CD4-positive, alpha-beta T cell (primary cell): ENCODE measurements at regions not wholly inside any gene's neighbourhood (a gene's known extent, or its start where the extent isn't known, plus 50 kb on each side); places are given as distances from the start of the nearest gene placed in this dataset.

Source experiments
- ATAC-seq: fragments of 200-7000 bp; cut with Tn5 transposase; one replicate; pipeline ENCODE4 v1.10.0; 2022; ENCODE audit warnings: mild to moderate bottlenecking; ENCODE audit not compliant: poor library complexity
- CTCF ChIA-PET: fragments of 350-600 bp; sonication (Branson Sonifier 250); formaldehyde crosslinking; loops from one replicate; lab custom pipeline; 2021; ENCODE audit warnings: antibody characterized with exemption, inconsistent platforms; lab: Charles Lee
- POLR2A ChIA-PET: fragments of 350-600 bp; sonication (Branson Sonifier 250); formaldehyde crosslinking; loops from one replicate; lab custom pipeline; 2021; ENCODE audit warnings: antibody characterized with exemption, inconsistent platforms; lab: Charles Lee
- DNase-seq, 14 experiments: peaks; one replicate each; pipeline ENCODE4 v3.0.0-alpha.2; 2013 to 2020; ENCODE audit warnings: mixed read lengths in 2 of 14
- H3K27ac ChIP-seq, 2 donors: one replicate each; pipeline versions ENCODE4 v1.5.1 to v1.7.0; 2013; ENCODE audit warnings: low read length in 2 of 2, low read depth in 1 of 2, mild to moderate bottlenecking in 1 of 2
- H3K27me3 ChIP-seq, 2 experiments: 1 replicate in 1 of 2; 2 replicates in 1 of 2; pipeline versions ENCODE4 v1.6.1 to v1.7.0; 2013; ENCODE audit warnings: low read length in 2 of 2, control low read depth in 1 of 2, mild to moderate bottlenecking in 1 of 2, moderate library complexity in 1 of 2; ENCODE audit not compliant: insufficient read depth in 2 of 2, control insufficient read depth in 1 of 2
- H3K36me3 ChIP-seq: one replicate; pipeline ENCODE4 v1.6.1; 2013; ENCODE audit warnings: low read length, control low read depth; ENCODE audit not compliant: insufficient read depth
- H3K4me1 ChIP-seq: one replicate; pipeline ENCODE4 v1.6.1; 2013; ENCODE audit warnings: low read length, control low read depth; ENCODE audit not compliant: insufficient read depth
- H3K4me3 ChIP-seq: one replicate; pipeline ENCODE4 v1.5.1; 2013; ENCODE audit warnings: mild to moderate bottlenecking, low read length, moderate library complexity
- H3K9me3 ChIP-seq, 2 experiments: 1 replicate in 1 of 2; 2 replicates in 1 of 2; pipeline versions ENCODE4 v1.6.1 to v1.7.0; 2013; ENCODE audit warnings: low read length in 2 of 2, mild to moderate bottlenecking in 2 of 2, control low read depth in 1 of 2, moderate library complexity in 1 of 2; ENCODE audit not compliant: control insufficient read depth in 1 of 2, insufficient read depth in 1 of 2
- H3K27ac Mint-ChIP-seq: one replicate; pipeline ENCODE4 v1.8.0; 2020; ENCODE audit warnings: mixed read lengths
- H3K27me3 Mint-ChIP-seq: one replicate; pipeline ENCODE4 v1.8.0; 2021; ENCODE audit warnings: mixed read lengths
- H3K36me3 Mint-ChIP-seq: one replicate; pipeline ENCODE4 v1.8.0; 2021; ENCODE audit warnings: low read depth, mixed read lengths
- H3K4me1 Mint-ChIP-seq: one replicate; pipeline ENCODE4 v1.8.0; 2021; ENCODE audit warnings: low read depth, mixed read lengths
- H3K4me3 Mint-ChIP-seq: one replicate; pipeline ENCODE4 v1.8.0; 2020; ENCODE audit warnings: mild to moderate bottlenecking, mixed read lengths
- H3K9me3 Mint-ChIP-seq: one replicate; pipeline ENCODE4 v1.8.0; 2020; ENCODE audit warnings: mixed read lengths
- intact Hi-C, 2 experiments: fragments of 100-400 bp; cut with DNase I in 1 of 2; cut with micrococcal nuclease in 1 of 2; formaldehyde crosslinking; loops; one replicate each; pipeline versions ENCODE4 v1.15.1 to v1.9.0; 2023 to 2025; cut with DNase I, micrococcal nuclease
- TF ChIP-seq, protein P1 (sequence below): fragments of 200-600 bp; IDR thresholded peaks from one replicate; pipeline ENCODE4 v1.8.0; 2022; ENCODE audit warnings: antibody characterized with exemption, mild to moderate bottlenecking

DNA sequence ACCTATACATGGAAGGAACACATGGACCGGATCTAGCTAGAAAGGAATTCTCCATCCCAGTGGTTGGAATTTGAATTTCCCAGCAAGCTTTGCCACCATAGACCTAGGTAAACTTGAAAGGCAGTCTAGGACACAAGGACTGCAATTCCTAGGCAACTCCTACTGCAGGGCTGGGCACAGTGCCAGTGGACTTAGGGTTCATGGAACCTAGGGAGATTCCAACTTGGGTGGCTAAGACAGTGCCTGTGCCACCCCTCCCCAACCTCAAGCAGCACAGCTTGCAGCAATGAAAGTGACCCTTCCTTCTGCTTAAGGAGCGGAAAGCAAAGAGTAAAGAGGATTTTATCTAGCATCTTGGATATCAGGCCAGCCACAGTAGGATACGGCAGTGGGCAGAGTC is 663.3 kb downstream of the ELAVL2 start:
- H3K36me3 Mint-ChIP-seq = no peaks in the 10 kb centered on the region
- no peak overlapping the region for H3K4me3 Mint-ChIP-seq
- no peaks in the 10 kb centered on the region for H3K27me3 Mint-ChIP-seq
- ATAC-seq (no peak), DNase-seq (no peak)
- intact Hi-C loops = no loop called here
- H3K9me3 ChIP-seq = peaks cover 0 to 13% of the 10 kb centered on the region in 2 experiments
- no peak overlapping the region for H3K27ac Mint-ChIP-seq
- H3K4me1 Mint-ChIP-seq = no peaks in the 10 kb centered on the region
- H3K4me3 ChIP-seq = no peak overlapping the region
- H3K27me3 ChIP-seq = no peaks in the 10 kb centered on the region
- H3K4me1 ChIP-seq = no peaks in the 10 kb centered on the region
- H3K9me3 Mint-ChIP-seq = peaks cover 28% of the 10 kb centered on the region
- H3K27ac ChIP-seq = no peak overlapping the region
- CTCF ChIA-PET = no interaction called here
- H3K36me3 ChIP-seq = no peaks in the 10 kb centered on the region
- TF ChIP-seq, protein P1, sequence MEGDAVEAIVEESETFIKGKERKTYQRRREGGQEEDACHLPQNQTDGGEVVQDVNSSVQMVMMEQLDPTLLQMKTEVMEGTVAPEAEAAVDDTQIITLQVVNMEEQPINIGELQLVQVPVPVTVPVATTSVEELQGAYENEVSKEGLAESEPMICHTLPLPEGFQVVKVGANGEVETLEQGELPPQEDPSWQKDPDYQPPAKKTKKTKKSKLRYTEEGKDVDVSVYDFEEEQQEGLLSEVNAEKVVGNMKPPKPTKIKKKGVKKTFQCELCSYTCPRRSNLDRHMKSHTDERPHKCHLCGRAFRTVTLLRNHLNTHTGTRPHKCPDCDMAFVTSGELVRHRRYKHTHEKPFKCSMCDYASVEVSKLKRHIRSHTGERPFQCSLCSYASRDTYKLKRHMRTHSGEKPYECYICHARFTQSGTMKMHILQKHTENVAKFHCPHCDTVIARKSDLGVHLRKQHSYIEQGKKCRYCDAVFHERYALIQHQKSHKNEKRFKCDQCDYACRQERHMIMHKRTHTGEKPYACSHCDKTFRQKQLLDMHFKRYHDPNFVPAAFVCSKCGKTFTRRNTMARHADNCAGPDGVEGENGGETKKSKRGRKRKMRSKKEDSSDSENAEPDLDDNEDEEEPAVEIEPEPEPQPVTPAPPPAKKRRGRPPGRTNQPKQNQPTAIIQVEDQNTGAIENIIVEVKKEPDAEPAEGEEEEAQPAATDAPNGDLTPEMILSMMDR = no peak
- POLR2A ChIA-PET = no interaction called here

DNA sequence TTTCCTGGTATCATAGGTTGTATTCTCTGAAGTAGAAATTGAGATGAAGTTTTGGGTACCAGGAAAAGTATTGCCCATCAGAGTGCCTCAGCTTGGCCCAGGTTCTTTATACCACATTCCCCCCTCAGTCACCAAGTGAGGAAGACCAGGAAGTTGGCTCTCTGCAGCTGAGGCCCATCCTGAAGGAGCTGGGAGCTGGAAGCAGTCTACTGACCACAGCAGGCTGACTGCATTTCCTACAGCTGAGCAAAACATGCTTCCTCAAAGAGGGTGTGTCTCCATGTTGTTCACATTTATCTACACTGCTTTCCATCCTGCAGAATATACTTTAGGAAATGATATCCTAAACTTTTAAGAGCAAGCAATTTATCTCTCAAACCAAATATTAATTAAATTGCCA is 654.6 kb downstream of the ELAVL2 start:
- no peak for DNase-seq
- no peaks in the 10 kb centered on the region for H3K36me3 Mint-ChIP-seq
- peaks cover 0 to 9% of the 10 kb centered on the region in 2 experiments for H3K9me3 ChIP-seq
- H3K36me3 ChIP-seq = no peaks in the 10 kb centered on the region
- H3K4me3 ChIP-seq = no peak overlapping the region
- peaks cover 19% of the 10 kb centered on the region for H3K9me3 Mint-ChIP-seq
- no peak overlapping the region for H3K27ac Mint-ChIP-seq
- intact Hi-C loops = no loop called here
- no peak for ATAC-seq
- no peaks in the 10 kb centered on the region for H3K4me1 ChIP-seq
- H3K27me3 ChIP-seq = no peaks in the 10 kb centered on the region
- POLR2A ChIA-PET = no interaction called here
- H3K27me3 Mint-ChIP-seq = no peaks in the 10 kb centered on the region
- H3K4me3 Mint-ChIP-seq = no peak overlapping the region
- CTCF ChIA-PET = no interaction called here
- TF ChIP-seq, protein P1 = no peak
- no peaks in the 10 kb centered on the region for H3K4me1 Mint-ChIP-seq
- H3K27ac ChIP-seq = no peak overlapping the region

DNA sequence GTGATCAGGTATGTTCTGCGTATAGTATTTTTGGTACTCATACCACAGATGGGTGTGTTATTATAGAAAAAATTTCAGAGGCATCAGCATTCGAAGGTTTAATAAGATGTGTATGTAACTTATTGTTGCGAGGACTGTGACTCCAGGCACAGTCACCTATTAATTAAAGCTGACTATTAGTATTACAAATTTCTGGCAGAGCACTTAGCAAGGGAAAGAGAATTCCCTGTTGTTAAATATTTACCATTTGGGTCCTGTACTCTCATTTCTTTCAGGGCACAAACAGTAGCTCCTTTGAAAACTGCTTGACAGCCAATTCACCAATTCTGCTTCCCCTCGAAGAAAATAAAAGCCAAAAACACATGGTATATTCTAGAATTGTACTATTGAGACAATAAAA is 653.8 kb downstream of the ELAVL2 start:
- Histone ChIP-seq H3K4me3 (no peak overlapping the region), H3K36me3 (no peaks in the 10 kb centered on the region), H3K4me1 (no peaks in the 10 kb centered on the region), H3K9me3 (peaks cover 0 to 9% of the 10 kb centered on the region in 2 experiments), H3K27me3 (no peaks in the 10 kb centered on the region), H3K27ac (no peak overlapping the region)
- POLR2A ChIA-PET = no interaction called here
- H3K4me1 Mint-ChIP-seq = no peaks in the 10 kb centered on the region
- DNase-seq (no peak), ATAC-seq (no peak)
- CTCF ChIA-PET = no interaction called here
- intact Hi-C loops = no loop called here
- peaks cover 19% of the 10 kb centered on the region for H3K9me3 Mint-ChIP-seq
- no peaks in the 10 kb centered on the region for H3K27me3 Mint-ChIP-seq
- no peaks in the 10 kb centered on the region for H3K36me3 Mint-ChIP-seq
- no peak overlapping the region for H3K27ac Mint-ChIP-seq
- H3K4me3 Mint-ChIP-seq = no peak overlapping the region
- TF ChIP-seq, protein P1 = no peak
